ENCODE measurements at regions not wholly inside any gene's neighbourhood (a gene's known extent, or its start where the extent isn't known, plus 50 kb on each side); places are given as distances from the start of the nearest gene placed in this dataset.

DNA sequence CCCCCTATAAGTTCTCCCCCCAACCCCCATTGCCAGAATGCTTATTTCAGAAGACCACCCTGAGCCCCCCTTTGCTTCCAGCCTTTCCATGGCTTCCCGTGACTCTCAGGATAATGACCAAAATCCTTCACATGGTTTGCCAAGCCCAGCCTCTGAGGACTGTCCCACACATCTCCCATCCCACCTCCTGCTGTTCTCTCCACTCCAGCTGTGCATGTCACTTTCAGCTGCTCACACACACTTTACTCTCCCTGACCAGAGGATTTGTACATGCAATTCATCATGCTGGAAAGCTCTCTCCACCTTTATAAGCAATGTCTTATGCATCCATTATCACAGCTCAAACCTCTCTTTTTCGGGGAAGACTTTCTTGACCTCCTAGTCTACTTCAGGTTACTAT, 164.2 kb downstream of the PRL start:
- TF ChIP-seq CTCF (optimal IDR thresholded peaks at IDR 0.05 in 1 of 3, IDR thresholded peaks at IDR 0.05 in 1 of 3, conservative IDR thresholded peaks at IDR 0.05 in 1 of 3; ENCODE audit: extremely low read depth in 1 of 3, insufficient read depth in 2 of 3, low read length in 3 of 3) (no peak), EZH2 (IDR thresholded peaks at IDR 0.05; ENCODE audit: low read length) (no peak)

Data from keratinocyte (primary cell).